Esophagus squamous epithelium (tissue), 4 donors: ENCODE measurements at regions not wholly inside any gene's neighbourhood (a gene's known extent, or its start where the extent isn't known, plus 50 kb on each side); places are given as distances from the start of the nearest gene placed in this dataset.

Experiments used
- CTCF ChIP-seq, 6 experiments: fragments of 450-650 bp in 4 of 6; fragments of 200-600 bp in 2 of 6; sonication (generic) in 2 of 6; IDR thresholded peaks; one replicate each; pipeline ENCODE4 v1.5.1; 2016 to 2019; ENCODE audit warnings: antibody characterized with exemption in 6 of 6, mild to moderate bottlenecking in 4 of 6, moderate library complexity in 4 of 6
- POLR2A ChIP-seq, 4 donors: fragments of 450-650 bp; IDR thresholded peaks; one replicate each; pipeline ENCODE4 v1.6.1; 2017; ENCODE audit warnings: antibody characterized with exemption in 4 of 4, mild to moderate bottlenecking in 4 of 4, moderate library complexity in 3 of 4

- TF ChIP-seq CTCF (IDR thresholded peaks at IDR 0.05) = no peak
- no peak for TF ChIP-seq POLR2A (IDR thresholded peaks at IDR 0.05)
Observed at GRCh38 chr3:162601101-162601670, 1104.6 kb downstream of the OTOL1 start.
